ENCODE measurements at regions not wholly inside any gene's neighbourhood (a gene's known extent, or its start where the extent isn't known, plus 50 kb on each side); places are given as distances from the start of the nearest gene placed in this dataset.

DNA sequence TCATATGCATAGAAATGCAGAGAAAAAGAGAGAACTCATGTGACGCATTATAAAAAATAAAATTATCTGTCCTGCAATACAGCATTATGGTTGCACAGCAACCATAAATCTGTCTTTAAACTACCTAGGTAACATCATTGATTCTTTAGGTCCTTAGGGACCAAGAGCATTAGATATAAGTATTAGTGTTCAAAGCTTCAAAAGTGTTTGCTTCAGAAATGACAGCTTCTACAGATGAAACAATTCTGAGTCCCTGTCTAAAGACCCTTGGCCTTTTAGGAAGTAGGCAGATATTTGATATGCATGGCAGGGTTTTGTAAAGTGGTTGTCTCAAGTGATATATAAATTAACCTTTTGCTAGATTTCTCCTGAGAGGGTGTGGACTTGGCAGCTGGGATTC is 454.2 kb downstream of the GBE1 start:
- TF ChIP-seq, protein P1, sequence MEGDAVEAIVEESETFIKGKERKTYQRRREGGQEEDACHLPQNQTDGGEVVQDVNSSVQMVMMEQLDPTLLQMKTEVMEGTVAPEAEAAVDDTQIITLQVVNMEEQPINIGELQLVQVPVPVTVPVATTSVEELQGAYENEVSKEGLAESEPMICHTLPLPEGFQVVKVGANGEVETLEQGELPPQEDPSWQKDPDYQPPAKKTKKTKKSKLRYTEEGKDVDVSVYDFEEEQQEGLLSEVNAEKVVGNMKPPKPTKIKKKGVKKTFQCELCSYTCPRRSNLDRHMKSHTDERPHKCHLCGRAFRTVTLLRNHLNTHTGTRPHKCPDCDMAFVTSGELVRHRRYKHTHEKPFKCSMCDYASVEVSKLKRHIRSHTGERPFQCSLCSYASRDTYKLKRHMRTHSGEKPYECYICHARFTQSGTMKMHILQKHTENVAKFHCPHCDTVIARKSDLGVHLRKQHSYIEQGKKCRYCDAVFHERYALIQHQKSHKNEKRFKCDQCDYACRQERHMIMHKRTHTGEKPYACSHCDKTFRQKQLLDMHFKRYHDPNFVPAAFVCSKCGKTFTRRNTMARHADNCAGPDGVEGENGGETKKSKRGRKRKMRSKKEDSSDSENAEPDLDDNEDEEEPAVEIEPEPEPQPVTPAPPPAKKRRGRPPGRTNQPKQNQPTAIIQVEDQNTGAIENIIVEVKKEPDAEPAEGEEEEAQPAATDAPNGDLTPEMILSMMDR (IDR thresholded peaks at IDR 0.05): no peak
- TF ChIP-seq ZFX (IDR thresholded peaks at IDR 0.05; ENCODE audit: borderline replicate concordance): no peak

Measured in 22Rv1 (cell line).